WTC11 (cell line): ENCODE measurements at regions not wholly inside any gene's neighbourhood (a gene's known extent, or its start where the extent isn't known, plus 50 kb on each side); places are given as distances from the start of the nearest gene placed in this dataset.

ENCODE experiments used
- ATAC-seq: fragments of 200-7000 bp; cut with Tn5 transposase; 2 replicates; pipeline ENCODE4 v1.10.0; 2021; ENCODE audit warnings: mild to moderate bottlenecking, moderate library complexity
- CTCF ChIA-PET: fragments of 300-600 bp; sonication (Branson Sonifier 250); formaldehyde crosslinking; loops from one replicate; lab custom pipeline; 2021; ENCODE audit warnings: antibody characterized with exemption; lab: Charles Lee
- POLR2A ChIA-PET: fragments of 350-600 bp; sonication (Branson Sonifier 250); formaldehyde crosslinking; loops from one replicate; lab custom pipeline; 2021; ENCODE audit warnings: antibody characterized with exemption; lab: Charles Lee
- DNase-seq: peaks from one replicate; pipeline ENCODE4 v3.0.0; 2021; ENCODE audit warnings: low spot score
- H3K27ac Mint-ChIP-seq: 2 replicates; pipeline ENCODE4 v1.8.0; 2021; ENCODE audit warnings: mixed read lengths
- H3K27me3 Mint-ChIP-seq: 2 replicates; pipeline ENCODE4 v1.8.0; 2021; ENCODE audit warnings: low read depth, mild to moderate bottlenecking, moderate library complexity, mixed read lengths
- H3K36me3 Mint-ChIP-seq: 2 replicates; pipeline ENCODE4 v1.8.0; 2021; ENCODE audit warnings: mixed read lengths
- H3K4me1 Mint-ChIP-seq: 2 replicates; pipeline ENCODE4 v1.8.0; 2022; ENCODE audit warnings: mixed read lengths
- H3K4me3 Mint-ChIP-seq: 2 replicates; pipeline ENCODE4 v1.8.0; 2021; ENCODE audit warnings: mild to moderate bottlenecking, moderate library complexity, mixed read lengths
- H3K9me3 Mint-ChIP-seq: 2 replicates; pipeline ENCODE4 v1.8.0; 2021; ENCODE audit warnings: mixed read lengths
- ESRRA ChIP-seq: sonication (generic); formaldehyde crosslinking; IDR thresholded peaks from 2 replicates; pipeline ENCODE4 v1.8.1; 2022; ENCODE audit warnings: mild to moderate bottlenecking, missing genetic modification reagents, borderline replicate concordance
- FOXK1 ChIP-seq: sonication (generic); formaldehyde crosslinking; IDR thresholded peaks from 2 replicates; pipeline ENCODE4 v1.8.0; 2022; ENCODE audit warnings: mild to moderate bottlenecking, moderate library complexity, missing genetic modification reagents
- FOXP1 ChIP-seq: sonication (generic); formaldehyde crosslinking; IDR thresholded peaks from 2 replicates; pipeline ENCODE4 v1.8.0; 2022; ENCODE audit warnings: missing genetic modification reagents, mild to moderate bottlenecking, moderate library complexity, borderline replicate concordance
- GRHL2 ChIP-seq: fragments of 250-450 bp; sonication (Bioruptor Pico); IDR thresholded peaks from 2 replicates; pipeline ENCODE4 v1.8.0; 2022; ENCODE audit warnings: mild to moderate bottlenecking, moderate library complexity; ENCODE audit not compliant: insufficient replicate concordance, severe bottlenecking
- SMAD3 ChIP-seq: sonication (generic); formaldehyde crosslinking; IDR thresholded peaks from 2 replicates; pipeline ENCODE4 v1.8.0; 2022; ENCODE audit warnings: missing genetic modification reagents, mild to moderate bottlenecking, borderline replicate concordance
- TEAD1 ChIP-seq: sonication (generic); formaldehyde crosslinking; IDR thresholded peaks from 2 replicates; pipeline ENCODE4 v1.8.0; 2022; ENCODE audit warnings: mild to moderate bottlenecking, missing genetic modification reagents
- ZBTB21 ChIP-seq: sonication (generic); formaldehyde crosslinking; IDR thresholded peaks from 2 replicates; pipeline ENCODE4 v1.8.1; 2023; ENCODE audit warnings: mild to moderate bottlenecking, missing genetic modification reagents, borderline replicate concordance
- ZNF219 ChIP-seq: sonication (generic); formaldehyde crosslinking; IDR thresholded peaks from 2 replicates; pipeline ENCODE4 v1.8.0; 2023; ENCODE audit warnings: missing genetic modification reagents, mild to moderate bottlenecking, borderline replicate concordance
- ZNF671 ChIP-seq: fragments of 250-450 bp; sonication (Bioruptor Pico); IDR thresholded peaks from 2 replicates; pipeline ENCODE4 v1.8.0; 2021; ENCODE audit warnings: mild to moderate bottlenecking
- TF ChIP-seq, protein P1 (sequence below): sonication (generic); formaldehyde crosslinking; IDR thresholded peaks from 2 replicates; pipeline ENCODE4 v1.8.1; 2022; ENCODE audit warnings: mild to moderate bottlenecking, missing genetic modification reagents, moderate library complexity, borderline replicate concordance
- TF ChIP-seq, protein P2 (sequence below): fragments of 250-450 bp; sonication (Bioruptor Pico); IDR thresholded peaks from 2 replicates; pipeline ENCODE4 v1.9.0; 2021; ENCODE audit warnings: moderate library complexity, mild to moderate bottlenecking, inconsistent platforms, borderline replicate concordance
- TF ChIP-seq, protein P3 (sequence below): sonication (generic); formaldehyde crosslinking; IDR thresholded peaks from 2 replicates; pipeline ENCODE4 v1.8.1; 2023; ENCODE audit warnings: mild to moderate bottlenecking, moderate library complexity, missing genetic modification reagents
- TF ChIP-seq, protein P4 (sequence below): sonication (generic); formaldehyde crosslinking; IDR thresholded peaks from 2 replicates; pipeline ENCODE4 v1.8.1; 2023; ENCODE audit warnings: mild to moderate bottlenecking, missing genetic modification reagents, borderline replicate concordance
- TF ChIP-seq, protein P5 (sequence below): sonication (generic); formaldehyde crosslinking; IDR thresholded peaks from 2 replicates; pipeline ENCODE4 v1.8.1; 2022; ENCODE audit warnings: missing genetic modification reagents, borderline replicate concordance
- TF ChIP-seq, protein P6 (sequence below): sonication (generic); formaldehyde crosslinking; IDR thresholded peaks from 2 replicates; pipeline ENCODE4 v1.8.0; 2022; ENCODE audit warnings: mild to moderate bottlenecking, missing genetic modification reagents
- TF ChIP-seq, protein P7 (sequence below): sonication (generic); formaldehyde crosslinking; IDR thresholded peaks from 2 replicates; pipeline ENCODE4 v1.8.0; 2023; ENCODE audit warnings: mild to moderate bottlenecking, missing genetic modification reagents
- TF ChIP-seq, protein P8 (sequence below): sonication (generic); formaldehyde crosslinking; conservative IDR thresholded peaks from 2 replicates; pipeline ENCODE4 v1.8.1; 2022; ENCODE audit warnings: mild to moderate bottlenecking, missing genetic modification reagents

DNA sequence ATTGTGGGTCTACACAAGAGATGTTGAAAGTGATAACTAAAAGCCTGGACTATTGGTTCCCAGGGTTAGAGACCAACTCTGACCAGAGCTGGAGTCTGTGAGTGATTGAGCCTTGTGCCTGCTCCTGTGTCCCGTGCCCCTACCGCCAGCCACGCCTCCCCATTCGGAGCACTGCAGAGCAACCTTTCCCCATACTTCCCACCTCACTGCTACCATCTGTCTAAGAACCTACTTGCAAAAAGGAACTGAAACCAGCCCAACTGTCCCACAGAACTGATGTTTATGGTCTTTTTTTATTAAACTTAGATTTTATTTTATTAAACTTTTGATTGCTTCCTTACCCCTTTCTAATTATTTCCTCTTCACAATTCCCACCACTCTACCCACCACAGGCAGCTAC is 300.3 kb upstream of the MGAT5 start (continued):
- TF ChIP-seq ESRRA (no peak), SMAD3 (CRISPR knock-in tag) (no peak), TEAD1 (no peak)

DNA sequence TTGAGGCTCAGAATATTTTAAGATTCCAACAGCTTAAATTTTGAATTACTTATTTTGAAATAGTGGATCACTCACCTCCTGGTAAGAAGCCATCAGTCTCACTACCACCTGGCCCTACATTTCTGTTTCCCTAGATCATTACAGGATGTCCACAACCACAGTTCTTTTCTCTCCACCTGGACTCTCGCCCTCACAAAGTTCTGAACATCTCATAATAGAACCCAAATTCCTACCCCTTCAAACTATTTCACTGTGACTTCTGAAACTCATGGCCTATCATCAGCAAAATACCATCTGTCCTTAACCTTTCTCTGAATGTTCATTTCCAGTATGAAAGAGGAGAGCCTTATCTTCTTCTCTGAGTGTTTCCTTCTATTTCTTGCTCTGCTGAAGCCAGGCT is 299.2 kb upstream of the MGAT5 start:
- CTCF ChIA-PET = no interaction called here
- no peak for DNase-seq
- no peak for TF ChIP-seq FOXP1 (CRISPR knock-in tag)
- no peak for TF ChIP-seq ZBTB21 (CRISPR knock-in tag)
- H3K27me3 Mint-ChIP-seq = no peaks in the 10 kb centered on the region
- ATAC-seq = no peak
- POLR2A ChIA-PET = no interaction called here
- no peaks in the 10 kb centered on the region; the same call in 1 of the 2 replicates for H3K9me3 Mint-ChIP-seq
- H3K27ac Mint-ChIP-seq = no peak overlapping the region
- H3K36me3 Mint-ChIP-seq = no peaks in the 10 kb centered on the region
- no peak overlapping the region for H3K4me3 Mint-ChIP-seq
- 0 out of 2 replicates have a peak, but pooled peaks cover 2% of the 10 kb centered on the region for H3K4me1 Mint-ChIP-seq

DNA sequence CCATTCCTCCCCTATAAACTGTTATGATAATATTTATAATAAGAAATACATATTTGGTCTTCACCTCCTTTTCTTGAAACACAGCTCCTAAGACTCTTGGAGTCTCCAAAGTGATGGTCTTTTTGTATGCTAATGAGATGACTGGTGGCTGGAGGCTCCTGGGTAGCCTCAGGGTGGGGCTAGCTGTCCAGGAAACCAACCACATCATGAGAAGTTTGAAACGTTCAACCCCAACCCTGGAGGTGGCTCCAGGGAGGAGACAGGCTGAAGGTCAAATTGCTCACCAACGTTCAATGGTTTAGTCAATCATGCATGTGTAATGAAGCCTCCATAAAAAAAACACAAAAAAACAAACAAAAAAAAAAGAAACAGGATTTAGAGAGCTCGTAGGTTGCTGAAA is 298.7 kb upstream of the MGAT5 start:
- H3K27me3 Mint-ChIP-seq = no peaks in the 10 kb centered on the region
- ATAC-seq (no peak), DNase-seq (no peak)
- ChIA-PET CTCF (no interaction called here), POLR2A (no interaction called here)
- H3K4me3 Mint-ChIP-seq = no peak overlapping the region
- 0 out of 2 replicates have a peak, but pooled peaks cover 2% of the 10 kb centered on the region for H3K4me1 Mint-ChIP-seq
- H3K27ac Mint-ChIP-seq = no peak overlapping the region
- H3K36me3 Mint-ChIP-seq = no peaks in the 10 kb centered on the region
- H3K9me3 Mint-ChIP-seq = no peaks in the 10 kb centered on the region; the same call in 1 of the 2 replicates
- TF ChIP-seq, protein P1, sequence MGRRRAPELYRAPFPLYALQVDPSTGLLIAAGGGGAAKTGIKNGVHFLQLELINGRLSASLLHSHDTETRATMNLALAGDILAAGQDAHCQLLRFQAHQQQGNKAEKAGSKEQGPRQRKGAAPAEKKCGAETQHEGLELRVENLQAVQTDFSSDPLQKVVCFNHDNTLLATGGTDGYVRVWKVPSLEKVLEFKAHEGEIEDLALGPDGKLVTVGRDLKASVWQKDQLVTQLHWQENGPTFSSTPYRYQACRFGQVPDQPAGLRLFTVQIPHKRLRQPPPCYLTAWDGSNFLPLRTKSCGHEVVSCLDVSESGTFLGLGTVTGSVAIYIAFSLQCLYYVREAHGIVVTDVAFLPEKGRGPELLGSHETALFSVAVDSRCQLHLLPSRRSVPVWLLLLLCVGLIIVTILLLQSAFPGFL (CRISPR knock-in tag) = no peak
- TF ChIP-seq, protein P2, sequence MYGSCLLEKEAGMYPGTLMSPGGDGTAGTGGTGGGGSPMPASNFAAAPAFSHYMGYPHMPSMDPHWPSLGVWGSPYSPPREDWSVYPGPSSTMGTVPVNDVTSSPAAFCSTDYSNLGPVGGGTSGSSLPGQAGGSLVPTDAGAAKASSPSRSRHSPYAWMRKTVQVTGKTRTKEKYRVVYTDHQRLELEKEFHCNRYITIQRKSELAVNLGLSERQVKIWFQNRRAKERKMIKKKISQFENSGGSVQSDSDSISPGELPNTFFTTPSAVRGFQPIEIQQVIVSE (CRISPR knock-in tag) = no peak
- TF ChIP-seq ZNF671 (CRISPR knock-in tag) = no peak
- TF ChIP-seq, protein P3, sequence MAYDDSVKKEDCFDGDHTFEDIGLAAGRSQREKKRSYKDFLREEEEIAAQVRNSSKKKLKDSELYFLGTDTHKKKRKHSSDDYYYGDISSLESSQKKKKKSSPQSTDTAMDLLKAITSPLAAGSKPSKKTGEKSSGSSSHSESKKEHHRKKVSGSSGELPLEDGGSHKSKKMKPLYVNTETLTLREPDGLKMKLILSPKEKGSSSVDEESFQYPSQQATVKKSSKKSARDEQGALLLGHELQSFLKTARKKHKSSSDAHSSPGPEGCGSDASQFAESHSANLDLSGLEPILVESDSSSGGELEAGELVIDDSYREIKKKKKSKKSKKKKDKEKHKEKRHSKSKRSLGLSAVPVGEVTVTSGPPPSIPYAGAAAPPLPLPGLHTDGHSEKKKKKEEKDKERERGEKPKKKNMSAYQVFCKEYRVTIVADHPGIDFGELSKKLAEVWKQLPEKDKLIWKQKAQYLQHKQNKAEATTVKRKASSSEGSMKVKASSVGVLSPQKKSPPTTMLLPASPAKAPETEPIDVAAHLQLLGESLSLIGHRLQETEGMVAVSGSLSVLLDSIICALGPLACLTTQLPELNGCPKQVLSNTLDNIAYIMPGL = no peak
- TF ChIP-seq, protein P4, sequence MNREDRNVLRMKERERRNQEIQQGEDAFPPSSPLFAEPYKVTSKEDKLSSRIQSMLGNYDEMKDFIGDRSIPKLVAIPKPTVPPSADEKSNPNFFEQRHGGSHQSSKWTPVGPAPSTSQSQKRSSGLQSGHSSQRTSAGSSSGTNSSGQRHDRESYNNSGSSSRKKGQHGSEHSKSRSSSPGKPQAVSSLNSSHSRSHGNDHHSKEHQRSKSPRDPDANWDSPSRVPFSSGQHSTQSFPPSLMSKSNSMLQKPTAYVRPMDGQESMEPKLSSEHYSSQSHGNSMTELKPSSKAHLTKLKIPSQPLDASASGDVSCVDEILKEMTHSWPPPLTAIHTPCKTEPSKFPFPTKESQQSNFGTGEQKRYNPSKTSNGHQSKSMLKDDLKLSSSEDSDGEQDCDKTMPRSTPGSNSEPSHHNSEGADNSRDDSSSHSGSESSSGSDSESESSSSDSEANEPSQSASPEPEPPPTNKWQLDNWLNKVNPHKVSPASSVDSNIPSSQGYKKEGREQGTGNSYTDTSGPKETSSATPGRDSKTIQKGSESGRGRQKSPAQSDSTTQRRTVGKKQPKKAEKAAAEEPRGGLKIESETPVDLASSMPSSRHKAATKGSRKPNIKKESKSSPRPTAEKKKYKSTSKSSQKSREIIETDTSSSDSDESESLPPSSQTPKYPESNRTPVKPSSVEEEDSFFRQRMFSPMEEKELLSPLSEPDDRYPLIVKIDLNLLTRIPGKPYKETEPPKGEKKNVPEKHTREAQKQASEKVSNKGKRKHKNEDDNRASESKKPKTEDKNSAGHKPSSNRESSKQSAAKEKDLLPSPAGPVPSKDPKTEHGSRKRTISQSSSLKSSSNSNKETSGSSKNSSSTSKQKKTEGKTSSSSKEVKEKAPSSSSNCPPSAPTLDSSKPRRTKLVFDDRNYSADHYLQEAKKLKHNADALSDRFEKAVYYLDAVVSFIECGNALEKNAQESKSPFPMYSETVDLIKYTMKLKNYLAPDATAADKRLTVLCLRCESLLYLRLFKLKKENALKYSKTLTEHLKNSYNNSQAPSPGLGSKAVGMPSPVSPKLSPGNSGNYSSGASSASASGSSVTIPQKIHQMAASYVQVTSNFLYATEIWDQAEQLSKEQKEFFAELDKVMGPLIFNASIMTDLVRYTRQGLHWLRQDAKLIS (CRISPR knock-in tag) = no peak
- TF ChIP-seq, protein P5, sequence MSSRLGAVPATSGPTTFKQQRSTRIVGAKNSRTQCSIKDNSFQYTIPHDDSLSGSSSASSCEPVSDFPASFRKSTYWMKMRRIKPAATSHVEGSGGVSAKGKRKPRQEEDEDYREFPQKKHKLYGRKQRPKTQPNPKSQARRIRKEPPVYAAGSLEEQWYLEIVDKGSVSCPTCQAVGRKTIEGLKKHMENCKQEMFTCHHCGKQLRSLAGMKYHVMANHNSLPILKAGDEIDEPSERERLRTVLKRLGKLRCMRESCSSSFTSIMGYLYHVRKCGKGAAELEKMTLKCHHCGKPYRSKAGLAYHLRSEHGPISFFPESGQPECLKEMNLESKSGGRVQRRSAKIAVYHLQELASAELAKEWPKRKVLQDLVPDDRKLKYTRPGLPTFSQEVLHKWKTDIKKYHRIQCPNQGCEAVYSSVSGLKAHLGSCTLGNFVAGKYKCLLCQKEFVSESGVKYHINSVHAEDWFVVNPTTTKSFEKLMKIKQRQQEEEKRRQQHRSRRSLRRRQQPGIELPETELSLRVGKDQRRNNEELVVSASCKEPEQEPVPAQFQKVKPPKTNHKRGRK = no peak
- TF ChIP-seq, protein P6, sequence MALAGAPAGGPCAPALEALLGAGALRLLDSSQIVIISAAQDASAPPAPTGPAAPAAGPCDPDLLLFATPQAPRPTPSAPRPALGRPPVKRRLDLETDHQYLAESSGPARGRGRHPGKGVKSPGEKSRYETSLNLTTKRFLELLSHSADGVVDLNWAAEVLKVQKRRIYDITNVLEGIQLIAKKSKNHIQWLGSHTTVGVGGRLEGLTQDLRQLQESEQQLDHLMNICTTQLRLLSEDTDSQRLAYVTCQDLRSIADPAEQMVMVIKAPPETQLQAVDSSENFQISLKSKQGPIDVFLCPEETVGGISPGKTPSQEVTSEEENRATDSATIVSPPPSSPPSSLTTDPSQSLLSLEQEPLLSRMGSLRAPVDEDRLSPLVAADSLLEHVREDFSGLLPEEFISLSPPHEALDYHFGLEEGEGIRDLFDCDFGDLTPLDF (CRISPR knock-in tag) = no peak
- TF ChIP-seq, protein P7, sequence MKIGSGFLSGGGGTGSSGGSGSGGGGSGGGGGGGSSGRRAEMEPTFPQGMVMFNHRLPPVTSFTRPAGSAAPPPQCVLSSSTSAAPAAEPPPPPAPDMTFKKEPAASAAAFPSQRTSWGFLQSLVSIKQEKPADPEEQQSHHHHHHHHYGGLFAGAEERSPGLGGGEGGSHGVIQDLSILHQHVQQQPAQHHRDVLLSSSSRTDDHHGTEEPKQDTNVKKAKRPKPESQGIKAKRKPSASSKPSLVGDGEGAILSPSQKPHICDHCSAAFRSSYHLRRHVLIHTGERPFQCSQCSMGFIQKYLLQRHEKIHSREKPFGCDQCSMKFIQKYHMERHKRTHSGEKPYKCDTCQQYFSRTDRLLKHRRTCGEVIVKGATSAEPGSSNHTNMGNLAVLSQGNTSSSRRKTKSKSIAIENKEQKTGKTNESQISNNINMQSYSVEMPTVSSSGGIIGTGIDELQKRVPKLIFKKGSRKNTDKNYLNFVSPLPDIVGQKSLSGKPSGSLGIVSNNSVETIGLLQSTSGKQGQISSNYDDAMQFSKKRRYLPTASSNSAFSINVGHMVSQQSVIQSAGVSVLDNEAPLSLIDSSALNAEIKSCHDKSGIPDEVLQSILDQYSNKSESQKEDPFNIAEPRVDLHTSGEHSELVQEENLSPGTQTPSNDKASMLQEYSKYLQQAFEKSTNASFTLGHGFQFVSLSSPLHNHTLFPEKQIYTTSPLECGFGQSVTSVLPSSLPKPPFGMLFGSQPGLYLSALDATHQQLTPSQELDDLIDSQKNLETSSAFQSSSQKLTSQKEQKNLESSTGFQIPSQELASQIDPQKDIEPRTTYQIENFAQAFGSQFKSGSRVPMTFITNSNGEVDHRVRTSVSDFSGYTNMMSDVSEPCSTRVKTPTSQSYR (CRISPR knock-in tag) = no peak
- no peak for TF ChIP-seq ZBTB21 (CRISPR knock-in tag)
- TF ChIP-seq FOXK1 (CRISPR knock-in tag) = no peak
- TF ChIP-seq, protein P8, sequence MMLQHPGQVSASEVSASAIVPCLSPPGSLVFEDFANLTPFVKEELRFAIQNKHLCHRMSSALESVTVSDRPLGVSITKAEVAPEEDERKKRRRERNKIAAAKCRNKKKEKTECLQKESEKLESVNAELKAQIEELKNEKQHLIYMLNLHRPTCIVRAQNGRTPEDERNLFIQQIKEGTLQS (CRISPR knock-in tag) = no peak
- no peak for TF ChIP-seq ZNF219
- TF ChIP-seq GRHL2 (CRISPR knock-in tag) = no peak
